MM.1S (cell line): ENCODE measurements at regions not wholly inside any gene's neighbourhood (a gene's known extent, or its start where the extent isn't known, plus 50 kb on each side); places are given as distances from the start of the nearest gene placed in this dataset.

Experiments used
- DNase-seq: peaks from one replicate; pipeline ENCODE4 v3.0.0-alpha.2; 2015
- H2AFZ ChIP-seq: fragments of 300-600 bp; sonication (generic); 2 replicates; pipeline ENCODE4 v1.6.0; 2016; ENCODE audit warnings: antibody characterized with exemption, low read length
- H3F3A ChIP-seq: fragments of 300-600 bp; sonication (generic); 2 replicates; pipeline ENCODE4 v1.6.1; 2016; ENCODE audit warnings: mild to moderate bottlenecking, antibody characterized with exemption, low read length, moderate library complexity, mixed read lengths; ENCODE audit not compliant: insufficient read depth
- H3K27ac ChIP-seq: fragments of 300-600 bp; sonication (generic); 2 replicates; pipeline ENCODE4 v1.5.1; 2016; ENCODE audit warnings: mild to moderate bottlenecking, low read length
- H3K27me3 ChIP-seq: fragments of 300-600 bp; sonication (generic); replicated peaks from 2 replicates; pipeline ENCODE4 v1.6.0; 2016; ENCODE audit warnings: low read length; ENCODE audit not compliant: insufficient read depth
- H3K36me3 ChIP-seq: fragments of 300-600 bp; sonication (generic); replicated peaks from 2 replicates; pipeline ENCODE4 v1.6.1; 2016; ENCODE audit warnings: mild to moderate bottlenecking, low read length, mixed read lengths; ENCODE audit not compliant: insufficient read depth
- H3K4me1 ChIP-seq: fragments of 300-600 bp; sonication (generic); 2 replicates; pipeline ENCODE4 v1.6.1; 2016; ENCODE audit warnings: low read length, mixed read lengths
- H3K4me2 ChIP-seq: fragments of 300-600 bp; sonication (generic); 2 replicates; pipeline ENCODE4 v1.6.0; 2016; ENCODE audit warnings: low read depth, low read length
- H3K4me3 ChIP-seq: fragments of 300-600 bp; sonication (generic); 2 replicates; pipeline ENCODE4 v1.5.1; 2016; ENCODE audit warnings: low read length, mixed read lengths
- H3K79me2 ChIP-seq: fragments of 300-600 bp; sonication (generic); 2 replicates; pipeline ENCODE4 v1.6.1; 2016; ENCODE audit warnings: mixed run types, low read length, mixed read lengths
- H3K9ac ChIP-seq: fragments of 300-600 bp; sonication (generic); 2 replicates; pipeline ENCODE4 v1.6.1; 2016; ENCODE audit warnings: low read length, mixed read lengths
- H3K9me2 ChIP-seq: fragments of 300-600 bp; sonication (generic); replicated peaks from 2 replicates; pipeline ENCODE4 v1.6.1; 2016; ENCODE audit warnings: mild to moderate bottlenecking, low read length, mixed read lengths; ENCODE audit not compliant: insufficient read depth
- H3K9me3 ChIP-seq: fragments of 300-600 bp; sonication (generic); replicated peaks from 2 replicates; pipeline ENCODE4 v1.6.1; 2016; ENCODE audit warnings: mild to moderate bottlenecking, low read length, mixed read lengths; ENCODE audit not compliant: insufficient read depth
- H4K20me1 ChIP-seq: fragments of 300-600 bp; sonication (generic); 2 replicates; pipeline ENCODE4 v1.6.1; 2016; ENCODE audit warnings: mild to moderate bottlenecking, low read length, moderate library complexity, mixed read lengths; ENCODE audit not compliant: insufficient read depth
- EZH2 ChIP-seq: fragments of 300-600 bp; sonication (generic); optimal IDR thresholded peaks from 2 replicates; pipeline ENCODE3; 2017; ENCODE audit warnings: low read depth, mild to moderate bottlenecking, antibody characterized with exemption, low read length, mixed read lengths
- EZH2phosphoT487 ChIP-seq: fragments of 300-600 bp; sonication (generic); IDR thresholded peaks from 2 replicates; pipeline ENCODE4 v1.6.1; 2018; ENCODE audit warnings: antibody characterized with exemption, low read length
- TF ChIP-seq, protein P1 (sequence below): fragments of 300-600 bp; sonication (generic); IDR thresholded peaks from 2 replicates; pipeline ENCODE4 v1.5.1; 2016; ENCODE audit warnings: antibody characterized with exemption, low read length, mixed read lengths

DNA sequence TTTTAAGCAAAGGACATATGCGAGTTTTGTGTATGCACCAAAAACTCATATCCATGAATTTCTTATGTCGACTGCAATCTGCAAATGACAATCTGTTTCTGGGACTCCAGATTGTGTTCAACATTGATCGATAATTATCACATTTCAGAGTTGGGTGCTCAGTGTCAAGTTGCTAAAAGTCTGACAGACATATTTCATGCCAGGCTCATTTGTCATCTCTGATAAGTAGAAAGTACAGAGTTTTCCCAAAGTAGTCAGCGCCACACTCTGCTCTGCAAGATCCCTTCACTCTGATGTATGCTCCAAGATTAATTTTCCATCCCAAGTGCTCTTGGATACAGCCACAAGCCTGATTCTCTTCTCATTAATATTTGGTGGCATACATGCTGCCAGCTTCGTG, 331.1 kb downstream of the DOK5 start:
- Histone ChIP-seq H3K79me2 (no peaks in the 10 kb centered on the region), H3K9me3 (no peaks in the 10 kb centered on the region), H3K4me2 (no peak overlapping the region), H4K20me1 (no peaks in the 10 kb centered on the region), H3K4me1 (no peaks in the 10 kb centered on the region), H3F3A (no peaks in the 10 kb centered on the region), H3K27me3 (no peaks in the 10 kb centered on the region), H3K36me3 (no peaks in the 10 kb centered on the region), H2AFZ (no peak overlapping the region), H3K4me3 (no peak overlapping the region), H3K27ac (no peak overlapping the region), H3K9ac (no peak overlapping the region), H3K9me2 (no peaks in the 10 kb centered on the region)
- TF ChIP-seq EZH2phosphoT487 (no peak), EZH2 (no peak)
- TF ChIP-seq, protein P1, sequence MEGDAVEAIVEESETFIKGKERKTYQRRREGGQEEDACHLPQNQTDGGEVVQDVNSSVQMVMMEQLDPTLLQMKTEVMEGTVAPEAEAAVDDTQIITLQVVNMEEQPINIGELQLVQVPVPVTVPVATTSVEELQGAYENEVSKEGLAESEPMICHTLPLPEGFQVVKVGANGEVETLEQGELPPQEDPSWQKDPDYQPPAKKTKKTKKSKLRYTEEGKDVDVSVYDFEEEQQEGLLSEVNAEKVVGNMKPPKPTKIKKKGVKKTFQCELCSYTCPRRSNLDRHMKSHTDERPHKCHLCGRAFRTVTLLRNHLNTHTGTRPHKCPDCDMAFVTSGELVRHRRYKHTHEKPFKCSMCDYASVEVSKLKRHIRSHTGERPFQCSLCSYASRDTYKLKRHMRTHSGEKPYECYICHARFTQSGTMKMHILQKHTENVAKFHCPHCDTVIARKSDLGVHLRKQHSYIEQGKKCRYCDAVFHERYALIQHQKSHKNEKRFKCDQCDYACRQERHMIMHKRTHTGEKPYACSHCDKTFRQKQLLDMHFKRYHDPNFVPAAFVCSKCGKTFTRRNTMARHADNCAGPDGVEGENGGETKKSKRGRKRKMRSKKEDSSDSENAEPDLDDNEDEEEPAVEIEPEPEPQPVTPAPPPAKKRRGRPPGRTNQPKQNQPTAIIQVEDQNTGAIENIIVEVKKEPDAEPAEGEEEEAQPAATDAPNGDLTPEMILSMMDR: no peak
- DNase-seq: no peak

DNA sequence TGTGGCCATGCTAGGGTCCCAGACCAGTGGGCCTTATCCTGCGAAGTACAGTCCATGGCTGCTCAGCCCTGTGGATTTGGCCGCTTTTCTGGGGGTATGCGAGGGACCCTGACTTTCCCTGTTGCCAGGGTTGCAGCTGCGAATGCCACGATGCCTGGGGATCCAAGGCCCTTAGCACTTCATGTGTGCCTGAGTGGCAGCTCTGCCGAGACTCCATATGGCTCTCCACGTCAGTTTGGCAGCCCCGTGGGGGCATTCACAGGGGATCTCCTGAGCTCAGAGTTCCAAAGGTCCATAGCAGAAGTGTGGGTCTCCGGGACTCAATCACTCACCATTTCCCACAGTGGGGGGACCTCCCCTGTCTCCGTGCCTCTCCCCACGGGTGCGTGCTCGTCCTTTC, 319.5 kb downstream of the DOK5 start:
- Histone ChIP-seq H3K4me1 (no peaks in the 10 kb centered on the region), H3K27ac (no peak overlapping the region), H3K9me2 (no peaks in the 10 kb centered on the region), H2AFZ (no peak overlapping the region), H3K4me3 (no peak overlapping the region), H3K4me2 (no peak overlapping the region), H3K79me2 (no peaks in the 10 kb centered on the region), H3K9ac (no peak overlapping the region), H3F3A (no peaks in the 10 kb centered on the region), H3K9me3 (no peaks in the 10 kb centered on the region), H3K27me3 (no peaks in the 10 kb centered on the region), H4K20me1 (no peaks in the 10 kb centered on the region), H3K36me3 (no peaks in the 10 kb centered on the region)
- DNase-seq: no peak
- TF ChIP-seq, protein P1: no peak
- TF ChIP-seq EZH2 (no peak), EZH2phosphoT487 (no peak)

DNA sequence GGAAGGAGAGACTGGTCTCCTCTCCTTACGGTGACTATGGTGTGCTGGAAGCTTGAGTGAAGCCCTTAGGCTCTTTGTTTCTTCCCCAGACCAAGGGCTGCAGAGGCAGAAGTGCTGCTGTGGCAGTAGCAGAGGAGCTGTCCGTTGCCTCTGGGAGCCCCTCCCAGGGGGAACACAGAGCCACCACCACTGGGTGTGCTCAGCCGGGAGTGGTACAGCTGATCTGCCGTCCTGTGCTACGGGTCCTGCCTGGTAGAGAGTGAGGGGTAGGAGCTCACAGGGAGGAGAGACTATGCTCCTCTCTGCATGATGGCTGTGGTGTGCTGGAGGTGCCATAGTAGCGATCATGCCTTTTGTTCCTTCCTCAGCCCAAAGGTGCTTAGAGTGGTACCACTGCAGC, 318.7 kb downstream of the DOK5 start:
- TF ChIP-seq EZH2phosphoT487 (no peak), EZH2 (no peak)
- TF ChIP-seq, protein P1: no peak
- H3K27me3 ChIP-seq: no peaks in the 10 kb centered on the region

More for the DNA sequence above, 318.7 kb downstream of the DOK5 start:
- Histone ChIP-seq H3K9me3 (no peaks in the 10 kb centered on the region), H3K4me1 (no peaks in the 10 kb centered on the region), H3K4me2 (no peak overlapping the region), H4K20me1 (no peaks in the 10 kb centered on the region), H3K4me3 (no peak overlapping the region), H3F3A (no peaks in the 10 kb centered on the region), H3K27ac (no peak overlapping the region), H3K79me2 (no peaks in the 10 kb centered on the region), H3K36me3 (no peaks in the 10 kb centered on the region), H2AFZ (no peak overlapping the region), H3K9ac (no peak overlapping the region), H3K9me2 (no peaks in the 10 kb centered on the region)
- no peak for DNase-seq
